Epithelial cell of esophagus (primary cell): ENCODE measurements at regions not wholly inside any gene's neighbourhood (a gene's known extent, or its start where the extent isn't known, plus 50 kb on each side); places are given as distances from the start of the nearest gene placed in this dataset.
A peak's percentile ranks its signal among the peaks of the same experiment; 100 is the strongest.
"Not testable (repeated sequence)": the region's sequence is repeated elsewhere in the genome, so short reads cannot be mapped to it uniquely, and the experiment has no call there.

Experiments
- DNase-seq: peaks from one replicate; pipeline ENCODE4 v3.0.0; 2010; ENCODE audit warnings: low read depth
- H3K4me3 ChIP-seq: 2 replicates; pipeline ENCODE4 v1.5.1; 2011; ENCODE audit warnings: mild to moderate bottlenecking, low read length, control low read depth
- CTCF ChIP-seq: IDR thresholded peaks from 2 replicates; pipeline ENCODE4 v1.5.1; 2011; ENCODE audit warnings: low read depth, mild to moderate bottlenecking, low read length, control low read depth, inconsistent platforms; ENCODE audit not compliant: insufficient read depth; ENCODE audit errors: missing control alignments

GRCh38 chr4:143819029-143819428 is 86.3 kb downstream of the GYPE start:
- no peak for DNase-seq
- no peak for TF ChIP-seq CTCF
- H3K4me3 ChIP-seq: no peak overlapping the region

GRCh38 chr4:143817866-143818265 is 87.5 kb downstream of the GYPE start:
- DNase-seq, H3K4me3 ChIP-seq: not testable (repeated sequence)

- not testable (repeated sequence) for H3K4me3 ChIP-seq, DNase-seq
Measured at GRCh38 chr4:143815375-143815774, 90.0 kb downstream of the GYPE start.

- not testable (repeated sequence) for H3K4me3 ChIP-seq, DNase-seq
Measured at GRCh38 chr4:143813431-143814154, 91.8 kb downstream of the GYPE start.

GRCh38 chr4:143791693-143792092 is 91.2 kb upstream of the FREM3 start:
- H3K4me3 ChIP-seq, DNase-seq: not testable (repeated sequence)

GRCh38 chr4:143790425-143790824 is 90.0 kb upstream of the FREM3 start:
- H3K4me3 ChIP-seq, DNase-seq: not testable (repeated sequence)

GRCh38 chr4:143789618-143790017 is 89.1 kb upstream of the FREM3 start:
- not testable (repeated sequence) for H3K4me3 ChIP-seq, DNase-seq

GRCh38 chr4:143784567-143784966 is 84.1 kb upstream of the FREM3 start:
- TF ChIP-seq CTCF: no peak
- no peak overlapping the region for H3K4me3 ChIP-seq
- no peak for DNase-seq

- TF ChIP-seq CTCF: no peak
- H3K4me3 ChIP-seq: no peak overlapping the region
- DNase-seq: no peak
Measured at GRCh38 chr4:143782521-143782920, 82.0 kb upstream of the FREM3 start.

GRCh38 chr4:143773998-143774895 is 73.8 kb upstream of the FREM3 start:
- H3K4me3 ChIP-seq: no peak overlapping the region
- DNase-seq: peak; percentile 74
- peak; percentile 82 for TF ChIP-seq CTCF
